UCSD-AML1 (cell line): ENCODE measurements at regions not wholly inside any gene's neighbourhood (a gene's known extent, or its start where the extent isn't known, plus 50 kb on each side); places are given as distances from the start of the nearest gene placed in this dataset.
A peak's percentile ranks its signal among the peaks of the same experiment; 100 is the strongest.
"Not testable (repeated sequence)": the region's sequence is repeated elsewhere in the genome, so short reads cannot be mapped to it uniquely, and the experiment has no call there.

Experiments used
- DNase-seq: peaks from one replicate; lab custom pipeline; 2025; ENCODE audit not compliant: unreplicated experiment; lab: John Stamatoyannopoulos, UW

- peak; percentile 51 for DNase-seq
These were observed 68.5 kb downstream of the TMCO5A start for GRCh38 chr15:38002883-38003477.

- no peak for DNase-seq
These were observed 69.9 kb downstream of the TMCO5A start for GRCh38 chr15:38004218-38004861.

GRCh38 chr15:38005953-38006808 lies 71.7 kb downstream of the TMCO5A start:
- no peak for DNase-seq

GRCh38 chr15:38010395-38010794 lies 76.0 kb downstream of the TMCO5A start:
- no peak for DNase-seq

- DNase-seq, result no peak
These were observed 78.5 kb downstream of the TMCO5A start for GRCh38 chr15:38012894-38013293.

- no peak for DNase-seq
These were observed 83.3 kb downstream of the TMCO5A start for GRCh38 chr15:38017721-38018120.

GRCh38 chr15:38019066-38019465 lies 84.6 kb downstream of the TMCO5A start:
- no peak for DNase-seq

GRCh38 chr15:38021259-38021658 lies 86.8 kb downstream of the TMCO5A start:
- DNase-seq, result no peak

- no peak for DNase-seq
These were observed 90.1 kb downstream of the TMCO5A start for GRCh38 chr15:38024293-38025091.

GRCh38 chr15:38025656-38026055 lies 91.2 kb downstream of the TMCO5A start:
- DNase-seq, result not testable (repeated sequence)

- no peak for DNase-seq
These were observed 94.4 kb downstream of the TMCO5A start for GRCh38 chr15:38028869-38029268.

GRCh38 chr15:38029736-38030135 lies 95.3 kb downstream of the TMCO5A start:
- DNase-seq, result no peak

- DNase-seq, result no peak
These were observed 96.2 kb downstream of the TMCO5A start for GRCh38 chr15:38030609-38031008.

- no peak for DNase-seq
These were observed 101.3 kb downstream of the TMCO5A start for GRCh38 chr15:38035701-38036100.

- DNase-seq, result no peak
These were observed 102.4 kb downstream of the TMCO5A start for GRCh38 chr15:38036790-38037338.

GRCh38 chr15:38038659-38039442 lies 104.4 kb downstream of the TMCO5A start:
- no peak for DNase-seq

GRCh38 chr15:38040615-38041014 lies 106.2 kb downstream of the TMCO5A start:
- DNase-seq, result no peak

GRCh38 chr15:38041576-38041975 lies 107.1 kb downstream of the TMCO5A start:
- no peak for DNase-seq

GRCh38 chr15:38042211-38042610 lies 107.8 kb downstream of the TMCO5A start:
- DNase-seq, result no peak
